ENCODE measurements at regions not wholly inside any gene's neighbourhood (a gene's known extent, or its start where the extent isn't known, plus 50 kb on each side); places are given as distances from the start of the nearest gene placed in this dataset.

DNA sequence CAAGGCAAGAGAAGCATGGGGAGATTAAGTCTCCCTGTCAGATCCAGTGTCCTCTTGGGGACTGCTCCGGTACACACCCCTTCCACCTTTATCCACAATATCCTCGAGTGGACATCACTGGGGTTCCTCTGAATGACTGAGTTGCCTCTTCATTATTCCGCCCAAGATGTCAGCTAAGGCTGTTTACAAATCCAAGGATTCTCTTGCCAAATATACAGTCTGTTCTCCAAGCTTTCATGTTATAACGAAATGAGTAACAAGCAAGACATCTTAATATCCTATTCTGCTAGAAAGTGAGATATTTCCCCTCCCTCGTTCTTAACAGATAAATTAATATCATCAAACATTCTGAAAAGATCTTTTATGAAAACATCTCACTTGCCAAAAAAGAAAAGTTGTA, 314.1 kb upstream of the IRX5 start:
- no peak for DNase-seq

DNA sequence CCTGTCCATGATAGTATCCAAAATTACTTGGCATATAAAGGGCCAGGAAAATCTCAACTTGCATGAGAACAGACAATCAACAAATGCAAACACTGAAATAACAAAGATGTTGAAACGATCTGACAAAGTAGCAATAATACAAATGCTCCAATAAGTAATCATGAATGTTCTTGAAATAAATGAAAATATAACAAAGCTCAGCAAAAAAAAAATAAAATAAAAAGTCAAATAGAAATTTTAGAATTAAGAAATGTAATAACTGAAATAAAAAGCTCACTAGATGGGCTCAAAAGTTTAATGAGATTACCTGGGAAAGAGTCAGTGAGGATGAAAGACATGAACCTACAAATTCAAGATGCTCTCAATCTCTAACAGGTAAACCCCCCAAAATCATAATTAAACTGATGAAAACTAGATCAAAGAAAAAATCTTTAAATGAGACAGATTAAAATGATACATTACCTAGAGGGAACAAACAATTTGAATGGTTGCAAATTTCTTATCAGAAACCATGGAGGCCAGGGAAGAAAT, 319.0 kb upstream of the IRX3 start:
- no peak for DNase-seq

DNA sequence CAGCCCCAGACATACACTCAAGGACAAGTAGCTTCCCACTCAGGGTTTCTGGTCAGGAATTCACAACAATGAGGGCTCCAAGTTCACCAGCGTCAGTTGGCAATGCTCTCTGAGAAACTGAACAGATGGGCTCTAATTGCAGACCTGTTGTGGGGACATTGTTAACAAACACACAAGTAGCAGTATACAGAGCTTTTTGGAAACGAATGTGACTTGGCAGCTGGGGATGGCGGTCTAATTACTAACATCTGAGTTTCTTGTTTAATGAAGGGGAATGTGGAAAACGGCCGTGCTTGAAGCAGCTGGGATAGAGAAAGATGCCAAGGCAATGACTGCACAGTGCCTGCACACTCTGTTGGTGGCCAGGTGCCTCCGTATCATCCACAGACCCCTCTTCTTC, 316.1 kb upstream of the IRX3 start:
- DNase-seq: no peak

DNA sequence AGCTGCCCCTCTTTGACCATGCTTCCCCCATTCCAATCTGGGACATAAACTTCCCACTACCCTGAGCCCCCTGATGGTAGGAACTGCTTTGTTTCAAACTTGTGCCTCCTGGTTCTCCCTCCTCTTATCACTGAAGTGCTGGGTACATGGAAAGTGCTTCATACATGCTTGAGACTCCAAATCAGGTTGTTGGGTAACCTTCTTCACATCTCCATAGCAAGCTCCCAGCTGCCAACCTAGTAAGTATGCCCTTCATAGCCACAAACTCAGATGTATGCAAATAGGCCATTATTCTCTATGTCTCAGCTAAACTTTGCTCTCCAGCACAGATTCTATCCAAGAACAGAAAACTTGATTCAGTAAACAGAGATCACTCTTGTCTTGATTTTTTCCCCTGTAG, 310.6 kb upstream of the IRX3 start:
- no peak for DNase-seq

DNA sequence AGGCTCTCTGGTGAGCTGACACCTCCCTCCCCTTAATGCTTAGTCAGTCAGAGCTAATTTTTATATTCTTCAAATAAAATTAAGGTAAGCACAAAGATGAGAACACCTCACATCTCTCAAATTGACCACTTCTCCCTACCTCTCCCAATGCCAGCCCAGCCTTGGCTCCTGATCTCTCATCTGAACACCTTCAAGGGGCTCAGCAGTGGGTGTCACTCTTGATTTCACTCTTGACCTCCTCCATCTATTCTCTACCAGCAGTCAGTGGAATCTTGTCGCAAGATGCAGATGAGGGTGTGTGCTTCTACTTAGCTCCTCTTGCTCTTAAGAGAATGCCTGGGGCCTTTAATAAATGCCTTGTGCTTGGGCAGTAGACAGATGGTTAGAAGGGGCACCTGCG, 309.0 kb upstream of the IRX3 start:
- no peak for DNase-seq

DNA sequence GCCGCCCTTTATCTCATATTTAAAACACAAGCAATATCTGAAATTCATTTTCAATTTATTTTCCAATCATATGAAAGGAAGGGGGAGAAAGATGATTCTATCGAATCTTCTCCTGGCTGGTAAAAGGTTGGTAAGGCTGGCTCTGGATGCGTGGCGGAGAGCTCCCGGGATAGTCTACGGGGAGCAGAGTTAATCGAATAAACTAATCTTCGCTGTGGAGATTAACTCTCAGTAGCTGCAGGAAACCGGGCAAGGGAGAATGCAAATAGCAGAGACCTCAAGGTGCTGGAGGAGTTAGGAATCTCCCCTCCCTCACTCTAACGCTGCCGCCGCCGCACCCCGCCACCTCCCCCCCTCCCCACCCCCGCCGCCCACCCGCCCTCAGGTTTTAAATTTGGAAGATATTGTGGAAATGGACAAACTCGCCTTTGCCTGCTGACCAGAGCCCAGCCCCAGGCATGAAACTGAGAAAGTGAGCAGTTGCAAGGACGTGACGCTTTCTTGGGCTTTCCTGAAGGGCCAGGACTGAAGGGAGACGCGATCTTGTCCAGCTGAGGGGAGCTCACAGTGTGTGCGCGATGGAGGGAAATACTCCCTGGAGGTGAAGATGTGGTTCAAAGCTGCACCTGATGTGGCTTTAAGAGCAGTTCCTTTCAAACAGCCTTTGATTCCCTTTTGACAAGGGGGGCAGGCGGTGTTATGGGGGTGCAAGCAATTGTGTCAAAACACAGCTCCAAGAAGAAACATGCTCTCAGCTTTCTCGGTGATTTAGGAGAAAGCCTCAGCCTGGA, 308.2 kb upstream of the IRX3 start:
- no peak for DNase-seq

DNA sequence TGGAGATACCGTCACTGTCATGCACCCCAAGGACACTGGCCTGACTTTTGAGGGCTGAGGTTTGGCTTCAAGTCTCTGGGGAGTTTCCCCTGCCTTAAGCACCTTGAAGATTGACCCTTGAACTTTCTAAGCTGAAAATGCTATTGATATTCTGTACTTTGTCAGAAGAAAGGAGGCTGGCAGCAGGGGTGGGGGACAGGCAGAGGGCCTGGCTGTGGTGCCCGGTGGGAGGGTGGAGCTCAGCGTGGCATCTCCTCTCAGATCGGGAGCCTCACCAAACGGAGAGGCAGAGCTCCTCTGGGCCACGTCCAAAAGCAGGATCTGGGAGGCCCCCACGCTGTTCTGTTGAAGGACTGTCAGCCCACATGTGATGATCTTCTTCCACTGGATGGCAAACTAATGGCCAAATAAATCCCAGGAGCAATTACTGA, 305.2 kb upstream of the IRX3 start:
- no peak for DNase-seq

DNA sequence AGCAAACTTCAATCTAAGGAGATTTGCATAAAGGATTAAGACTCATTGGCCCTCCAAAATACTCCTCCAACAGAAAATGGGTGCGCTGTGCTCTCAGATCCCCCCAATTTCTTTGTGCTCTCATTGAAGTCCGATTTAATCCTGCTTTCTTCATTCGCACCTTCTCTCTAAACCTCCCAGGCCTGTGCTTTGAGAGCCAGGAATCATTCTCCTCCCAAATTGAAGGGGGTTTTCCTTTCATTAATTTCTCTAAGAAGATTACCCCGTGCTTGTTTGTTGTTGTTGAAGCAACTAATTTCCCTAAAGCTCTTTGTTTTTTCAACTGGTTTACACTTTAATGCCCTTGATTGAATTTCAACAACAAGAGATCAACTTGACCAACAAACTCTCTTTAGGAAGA, 304.2 kb upstream of the IRX3 start:
- no peak for DNase-seq

DNA sequence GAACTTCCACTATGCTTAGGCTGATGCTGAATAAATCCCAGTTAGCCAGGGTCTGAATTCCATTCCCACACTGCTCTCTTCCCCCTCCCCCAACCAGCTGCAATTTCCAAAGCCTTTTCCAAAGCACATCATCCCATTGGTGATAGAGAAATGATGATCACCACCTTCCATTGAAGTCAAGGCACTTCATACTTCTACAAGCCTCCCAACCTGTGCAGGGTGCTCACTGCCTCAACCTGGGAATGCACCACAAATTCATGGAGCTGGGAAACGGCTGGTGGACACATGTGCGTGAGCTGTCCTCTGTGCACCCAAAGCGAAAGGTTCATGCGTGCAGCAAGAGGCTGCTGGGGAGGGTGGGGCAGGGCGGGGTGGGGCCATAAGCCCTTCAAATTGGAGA, 302.7 kb upstream of the IRX3 start:
- DNase-seq: no peak

DNA sequence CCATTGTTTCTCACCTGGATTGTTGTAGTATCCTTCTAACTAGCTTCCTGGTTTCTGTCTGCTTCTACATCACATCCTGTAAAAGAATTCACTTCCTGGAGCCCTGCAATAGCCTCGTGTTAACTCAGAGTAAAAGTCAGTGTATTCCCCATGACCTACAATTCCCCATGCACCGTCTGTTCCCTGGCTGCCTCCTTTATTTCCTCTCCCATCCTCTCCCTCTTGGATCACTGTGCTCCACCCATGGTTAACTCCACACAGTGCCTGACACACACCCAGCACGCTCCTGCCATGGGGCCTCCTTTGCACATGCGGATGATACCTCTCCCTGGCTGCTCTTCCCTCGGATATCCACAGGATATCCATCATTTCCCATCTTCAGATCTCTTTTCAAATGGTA, 301.4 kb upstream of the IRX3 start:
- no peak for DNase-seq

DNA sequence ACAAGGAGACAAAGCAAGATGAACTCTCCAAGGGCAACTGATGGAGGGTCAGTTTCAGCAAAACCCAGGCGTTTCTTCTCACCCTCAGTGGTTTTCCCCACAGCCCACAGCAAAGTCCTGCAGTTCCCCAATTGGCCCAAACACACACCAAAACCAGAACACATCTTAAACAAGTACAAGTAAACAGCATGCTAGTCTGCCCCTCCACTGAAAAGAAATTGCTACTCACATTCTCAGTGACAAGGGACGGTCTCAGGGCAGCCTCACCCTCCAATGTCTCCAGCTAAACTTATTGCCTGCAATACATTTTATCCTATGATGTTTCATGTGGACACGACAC, 300.6 kb upstream of the IRX3 start:
- no peak for DNase-seq

DNA sequence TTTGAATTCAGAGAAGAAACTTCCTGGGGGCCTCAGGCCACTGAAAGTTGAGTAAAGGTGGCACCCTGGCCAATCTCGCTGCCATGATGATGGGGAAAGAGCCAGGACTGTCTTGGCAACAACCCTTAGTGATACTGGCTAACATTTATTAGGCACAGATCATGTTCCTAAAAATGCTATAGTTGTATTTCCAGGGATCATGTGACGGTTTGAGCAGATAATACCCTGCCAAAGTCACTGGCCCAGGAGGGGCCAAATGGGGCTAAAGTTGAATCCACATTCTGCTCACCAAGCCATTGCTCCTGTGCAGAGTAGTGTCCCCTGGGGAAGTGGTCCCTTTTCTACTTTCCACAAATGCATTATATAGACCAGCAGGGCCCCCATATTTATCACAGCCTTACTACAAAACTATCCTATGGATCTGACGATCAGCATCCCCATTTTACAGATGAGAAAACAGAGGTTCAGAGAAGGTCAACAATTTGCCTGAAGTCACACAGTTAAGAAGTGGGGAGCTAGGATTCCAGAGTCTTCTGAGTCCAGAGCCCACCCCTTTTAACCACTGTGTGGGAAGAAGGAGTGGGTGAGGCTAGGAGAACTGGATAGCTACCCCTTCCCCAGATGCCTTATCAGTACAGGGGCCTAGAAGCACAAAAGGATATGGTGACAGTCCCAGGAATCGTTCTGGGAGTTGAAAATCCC, 300.0 kb upstream of the IRX3 start:
- no peak for DNase-seq

DNA sequence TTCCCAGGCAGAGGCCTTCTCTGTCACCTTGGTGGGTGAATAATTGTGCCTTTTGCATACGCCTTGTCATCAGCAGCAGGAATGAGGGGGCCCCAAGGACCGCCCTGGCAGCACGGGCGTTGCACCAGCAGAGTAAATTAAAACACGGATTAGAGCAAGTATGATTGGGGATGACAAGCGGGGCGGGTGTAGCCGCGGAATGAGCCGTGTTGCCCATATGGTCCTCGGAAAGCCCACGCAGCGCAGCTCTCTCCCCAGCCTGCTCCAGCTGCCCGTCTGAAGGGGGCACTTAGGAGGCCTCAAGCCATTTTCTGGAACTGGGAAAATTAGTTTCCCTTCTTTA, 299.4 kb upstream of the IRX3 start:
- DNase-seq: no peak

DNA sequence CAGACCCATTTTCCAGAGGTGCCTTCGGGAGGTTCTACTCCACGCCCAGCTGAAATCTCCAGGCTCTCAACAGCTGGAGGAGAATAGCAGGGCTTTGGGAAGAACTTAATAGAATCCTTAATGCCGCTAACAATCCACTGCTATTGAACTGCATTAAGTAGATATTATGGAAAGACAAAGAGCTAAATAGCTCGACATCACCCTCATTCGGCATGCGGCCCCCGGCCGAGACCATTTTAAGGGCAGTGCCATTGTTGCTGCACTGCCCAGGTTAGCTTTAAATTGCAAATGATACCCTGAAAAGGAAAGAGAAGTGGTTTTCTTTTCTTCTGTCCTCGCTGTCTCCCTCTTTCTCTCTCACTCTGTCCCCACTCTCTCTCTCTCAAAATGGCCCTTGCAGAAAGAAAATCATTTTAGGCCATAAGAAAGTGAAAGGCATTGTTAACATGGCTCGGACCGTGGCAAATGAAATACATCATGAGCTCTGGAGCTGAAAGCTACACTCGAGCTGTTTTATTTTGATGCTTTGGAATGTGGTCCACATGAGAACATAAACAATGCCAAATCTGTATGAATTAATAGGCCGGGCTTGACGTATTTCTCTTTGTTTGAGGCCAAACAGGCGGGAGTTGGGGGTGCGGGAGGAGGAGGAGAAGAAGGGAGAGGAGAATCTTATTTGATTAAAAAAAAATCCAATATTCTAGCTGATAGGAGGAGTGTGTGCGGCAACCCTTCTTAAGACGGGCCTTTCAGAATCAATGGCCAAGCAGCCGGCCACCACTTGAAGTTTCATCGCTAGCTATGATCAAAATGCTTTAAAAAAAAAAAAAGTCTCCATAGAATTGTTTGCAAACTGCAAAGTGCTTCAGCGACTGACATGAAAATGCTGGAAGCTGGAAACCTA, 298.8 kb upstream of the IRX3 start:
- DNase-seq: no peak

DNA sequence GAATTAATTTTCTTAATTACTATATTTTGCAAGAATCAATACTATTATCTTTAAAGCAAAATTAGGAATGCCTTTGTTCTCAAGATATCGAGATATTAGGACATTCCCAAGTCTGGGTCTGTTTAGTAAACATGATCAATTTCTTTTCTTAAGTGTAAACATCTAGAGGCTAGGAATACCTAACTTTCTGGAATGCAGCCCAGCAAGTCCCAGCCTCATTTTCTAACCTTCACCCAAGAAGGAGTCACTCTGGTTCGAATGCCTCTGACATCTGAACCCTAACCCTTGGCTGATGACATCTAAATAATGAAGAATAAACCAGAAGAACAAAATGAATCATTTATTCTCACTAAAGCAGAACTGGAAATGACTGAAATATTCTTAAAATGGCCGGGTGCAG, 297.5 kb upstream of the IRX3 start:
- DNase-seq: no peak

DNA sequence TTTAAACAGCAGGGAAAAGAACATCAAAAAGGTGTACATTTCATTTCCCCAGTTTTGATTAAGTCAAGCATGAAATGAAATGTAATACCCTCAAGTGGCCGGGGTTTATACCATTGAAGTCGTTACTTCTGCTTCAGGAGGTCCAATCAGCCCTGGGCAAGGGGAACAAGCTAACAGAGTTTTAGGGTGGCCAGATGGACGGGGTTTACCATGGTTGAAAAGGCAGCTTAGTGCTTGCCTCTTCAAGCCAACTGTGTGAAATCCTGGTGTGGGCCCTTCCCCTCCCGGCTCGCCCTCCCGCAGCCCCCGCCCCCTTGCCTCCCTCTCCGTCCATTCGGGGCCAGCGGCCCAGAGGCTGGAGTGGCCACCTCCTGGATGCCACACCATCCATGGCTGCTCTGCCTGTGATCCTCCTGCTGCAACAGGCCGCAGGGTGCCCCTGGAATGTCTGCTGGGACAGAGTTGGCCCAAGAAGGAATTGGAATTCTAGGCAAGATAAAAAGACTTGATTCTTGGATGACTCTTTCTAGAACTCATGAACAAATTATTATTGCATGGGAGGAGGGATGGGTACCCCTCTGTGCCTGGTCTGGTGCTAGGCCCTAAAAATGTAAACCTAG, 296.2 kb upstream of the IRX3 start:
- DNase-seq: no peak

DNA sequence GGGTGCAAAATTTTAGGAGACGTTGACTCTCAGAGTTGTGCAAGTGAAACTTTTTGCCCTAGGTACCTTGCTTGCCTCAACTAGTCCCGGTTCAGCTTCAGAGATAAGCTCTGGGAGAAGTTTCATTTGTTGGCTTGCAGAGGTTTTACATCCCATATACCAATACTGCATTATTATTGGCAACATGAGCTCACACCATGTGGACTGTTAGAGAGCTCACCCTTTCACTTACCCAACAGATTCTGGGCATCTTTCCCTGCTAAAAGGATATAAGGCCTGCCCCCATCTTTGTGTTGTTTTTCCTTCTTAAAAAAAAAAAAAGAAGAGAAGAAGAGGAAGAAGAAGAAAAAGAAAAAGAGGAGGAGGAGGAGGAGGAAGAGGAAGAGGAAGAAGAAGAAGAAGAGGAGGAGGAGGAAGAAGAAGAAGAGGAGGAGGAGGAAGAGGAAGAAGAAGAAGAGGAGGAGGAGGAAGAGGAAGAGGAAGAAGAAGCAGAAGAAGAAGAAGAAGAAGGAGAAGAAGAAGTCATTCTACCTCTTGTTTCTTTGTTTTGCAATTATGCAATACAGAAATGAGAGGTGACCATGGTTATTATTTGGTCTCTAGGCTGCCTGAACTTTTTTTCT, 292.6 kb upstream of the IRX3 start:
- DNase-seq: no peak

DNA sequence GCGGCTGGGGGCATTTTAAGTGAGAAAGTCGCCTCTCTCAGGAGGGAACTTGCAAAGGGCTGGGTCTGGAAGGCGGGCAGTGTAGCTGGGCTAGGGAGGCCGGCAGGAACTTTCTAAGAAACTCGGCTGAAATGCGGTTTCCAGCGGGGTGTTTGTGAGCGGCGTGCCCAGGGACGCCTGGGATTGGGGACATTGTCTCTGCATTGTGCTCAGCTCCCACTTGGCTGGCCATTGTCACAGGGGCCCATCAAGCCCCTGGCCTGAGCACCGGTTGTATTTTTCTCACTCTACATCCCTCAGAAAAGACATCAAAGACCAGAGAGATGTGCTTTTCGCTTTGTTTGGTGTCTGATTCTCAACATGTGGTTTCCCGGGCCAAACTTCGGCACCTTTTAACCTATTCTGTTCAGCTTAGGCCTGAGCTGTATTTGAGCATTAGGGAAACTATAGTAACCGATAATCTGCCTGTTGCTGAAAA, 291.1 kb upstream of the IRX3 start:
- DNase-seq: no peak

DNA sequence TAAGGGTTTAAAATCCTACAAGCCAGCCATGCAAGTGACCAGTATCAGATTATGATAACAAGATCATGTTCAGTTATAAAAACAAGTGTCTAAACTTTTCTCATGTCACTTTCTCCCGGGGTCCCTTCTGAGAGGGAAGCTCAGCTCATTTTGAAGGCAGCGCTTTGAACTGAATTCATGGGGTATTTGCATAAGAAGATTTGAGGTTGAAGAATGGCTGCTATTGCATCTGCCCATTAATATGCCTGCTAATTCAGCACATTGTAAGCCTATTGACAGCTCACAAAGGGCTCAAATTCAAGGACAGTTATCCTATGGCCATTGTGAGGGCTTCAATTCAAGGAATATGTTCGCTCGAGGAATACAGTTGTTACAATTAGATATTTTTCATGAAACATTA, 290.2 kb upstream of the IRX3 start:
- DNase-seq: no peak

DNA sequence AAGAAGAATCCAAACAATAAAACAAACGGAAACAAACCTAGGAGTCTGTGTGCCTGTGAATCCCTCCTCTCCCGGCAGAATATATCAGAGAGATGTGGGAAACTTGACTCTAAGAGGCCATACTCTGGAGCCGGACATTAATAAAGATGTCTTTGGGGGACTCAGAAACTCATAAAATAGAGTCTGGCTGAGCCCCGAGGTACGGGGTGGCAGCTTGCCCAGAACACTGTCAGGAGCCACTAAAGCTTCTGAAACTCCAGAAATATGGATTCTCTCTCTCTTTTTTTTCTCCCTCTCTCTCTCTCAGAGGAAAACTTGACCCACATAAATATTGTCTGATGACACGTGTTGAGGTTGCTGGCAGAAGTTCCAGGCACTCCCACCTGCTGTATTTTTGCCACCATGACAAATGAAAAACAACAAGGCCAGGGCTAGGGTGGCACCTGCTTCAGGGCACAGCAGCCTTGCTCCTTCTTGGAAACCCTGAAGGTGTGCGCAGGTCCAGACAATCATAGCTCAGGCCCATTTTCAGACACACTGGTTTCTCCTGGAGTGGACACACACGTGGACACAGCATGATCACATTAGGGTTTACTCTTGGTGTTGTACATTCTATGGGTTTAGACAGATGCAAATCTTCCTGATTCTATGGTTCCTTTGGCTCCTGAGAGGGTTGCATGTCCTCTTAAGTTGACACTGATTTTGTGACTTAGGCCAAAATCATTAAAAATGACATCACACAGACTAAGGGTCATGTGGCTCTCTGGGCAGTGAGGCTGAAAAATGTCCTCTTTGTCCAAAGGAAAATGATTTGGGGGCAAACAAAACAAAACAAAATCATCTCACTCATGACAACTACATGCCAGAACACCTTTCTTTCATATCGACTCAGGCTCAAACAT, 282.6 kb upstream of the IRX3 start:
- DNase-seq: no peak

DNA sequence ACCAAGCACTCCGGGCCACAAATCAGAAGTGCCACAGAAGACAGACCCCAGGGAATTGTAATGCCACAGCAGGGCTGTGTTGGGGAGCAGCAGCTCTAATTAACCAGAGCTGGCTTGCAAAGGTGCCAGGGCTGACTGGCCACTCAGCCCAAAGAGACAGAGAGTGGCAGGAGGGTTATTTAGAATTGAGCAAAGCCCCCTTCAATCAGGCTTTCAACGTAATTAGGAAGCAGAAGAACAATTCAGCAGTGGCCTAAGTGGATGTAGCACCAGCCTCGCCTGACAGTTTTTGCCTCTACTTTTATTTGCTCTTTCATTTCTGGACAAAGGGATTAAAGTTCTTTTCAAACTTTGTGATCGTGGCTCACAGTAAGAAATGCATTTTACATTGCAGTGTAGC, 278.3 kb upstream of the IRX3 start:
- no peak for DNase-seq

DNA sequence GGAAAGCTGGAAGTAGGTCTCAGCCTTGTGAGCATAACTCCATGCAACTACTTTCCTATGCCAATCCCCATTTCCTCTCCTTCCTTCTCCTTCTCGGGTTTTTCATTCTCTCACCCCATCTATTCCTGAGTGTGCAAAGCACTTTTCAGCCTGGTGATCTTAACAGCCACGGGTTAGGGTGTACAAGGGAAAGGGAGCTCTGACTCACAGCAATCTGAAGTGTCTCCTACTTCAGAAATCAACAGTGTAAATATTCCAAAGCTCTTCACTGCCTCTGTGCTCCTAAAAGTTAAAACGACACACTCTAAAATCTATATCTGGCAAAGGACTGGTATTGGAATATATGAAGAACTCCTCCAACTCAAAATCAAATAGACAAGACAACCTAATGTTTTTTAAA, 268.0 kb upstream of the IRX3 start:
- no peak for DNase-seq
